Gastrocnemius medialis (tissue), 4 donors: ENCODE measurements at regions not wholly inside any gene's neighbourhood (a gene's known extent, or its start where the extent isn't known, plus 50 kb on each side); places are given as distances from the start of the nearest gene placed in this dataset.

Source experiments
- ATAC-seq, 2 donors: fragments of 150-250 bp; one replicate each; pipeline ENCODE4 v1.9.1; 2016
- DNase-seq, 2 donors: peaks; one replicate each; pipeline ENCODE4 v3.0.0-alpha.2; 2019
- H3K27ac ChIP-seq, 4 donors: fragments of 200-600 bp; sonication (generic); 1 replicate in 1 of 4; 2 replicates in 3 of 4; pipeline ENCODE4 v1.5.1; 2016 to 2018; ENCODE audit warnings: mild to moderate bottlenecking in 2 of 4, moderate library complexity in 1 of 4
- H3K27me3 ChIP-seq, 3 donors: fragments of 200-600 bp; sonication (generic) in 2 of 3; 1 replicate in 1 of 3; 2 replicates in 2 of 3; pipeline versions ENCODE4 v1.5.1 to v1.6.0; 2016 to 2019; ENCODE audit warnings: mild to moderate bottlenecking in 1 of 3, moderate library complexity in 1 of 3
- H3K36me3 ChIP-seq, 2 donors: fragments of 200-600 bp; sonication (generic) in 1 of 2; one replicate each; pipeline ENCODE4 v1.5.1; 2017 to 2018
- H3K4me1 ChIP-seq, 2 donors: fragments of 200-600 bp; sonication (generic) in 1 of 2; one replicate each; pipeline ENCODE4 v1.5.1; 2016 to 2017; ENCODE audit warnings: mild to moderate bottlenecking in 2 of 2
- H3K4me3 ChIP-seq, 4 donors: fragments of 200-600 bp; sonication (generic) in 3 of 4; 1 replicate in 1 of 4; 2 replicates in 3 of 4; pipeline ENCODE4 v1.5.1; 2016 to 2019; ENCODE audit warnings: mild to moderate bottlenecking in 2 of 4
- H3K9me3 ChIP-seq, 3 donors: fragments of 200-600 bp; sonication (generic) in 2 of 3; 1 replicate in 1 of 3; 2 replicates in 2 of 3; pipeline ENCODE4 v1.5.1; 2016 to 2019
- CTCF ChIP-seq, 5 experiments: fragments of 450-650 bp in 3 of 5; fragments of 200-600 bp in 2 of 5; sonication (generic) in 2 of 5; IDR thresholded peaks in 4 of 5; conservative IDR thresholded peaks in 1 of 5; 1 replicate in 4 of 5; 2 replicates in 1 of 5; pipeline ENCODE4 v1.5.1; 2016 to 2019; ENCODE audit warnings: antibody characterized with exemption in 5 of 5, mild to moderate bottlenecking in 3 of 5, moderate library complexity in 3 of 5
- POLR2A ChIP-seq, 2 donors: fragments of 450-650 bp; IDR thresholded peaks; one replicate each; pipeline ENCODE4 v1.6.1; 2017; ENCODE audit warnings: antibody characterized with exemption in 2 of 2, mild to moderate bottlenecking in 2 of 2, moderate library complexity in 2 of 2
- in situ Hi-C, 4 donors: fragments of 200-750 bp; cut with MboI; loops; one replicate each; pipeline versions ENCODE4 v1.15.0 to v1.8.0; 2017; ENCODE audit warnings: low sequenced_read_pairs in 4 of 4
- intact Hi-C: fragments of 100-400 bp; cut with DNase I; formaldehyde crosslinking; loops from one replicate; pipeline ENCODE4 v1.15.1; 2023; ENCODE audit warnings: low total_unique reads

- intact Hi-C loops, result no loop called here
- no peak for TF ChIP-seq POLR2A (IDR thresholded peaks at IDR 0.05)
- TF ChIP-seq CTCF (IDR thresholded peaks at IDR 0.05 in 4 of 5, conservative IDR thresholded peaks at IDR 0.05 in 1 of 5), result no peak
- no peaks in the 10 kb centered on the region for H3K9me3 ChIP-seq
- DNase-seq (no peak), ATAC-seq (no peak)
- no peaks in the 10 kb centered on the region for H3K4me1 ChIP-seq
- H3K36me3 ChIP-seq, result no peaks in the 10 kb centered on the region
- no peak overlapping the region for H3K4me3 ChIP-seq
- H3K27ac ChIP-seq, result no peak overlapping the region
- in situ Hi-C loops, result no loop called here
- no peaks in the 10 kb centered on the region for H3K27me3 ChIP-seq
Observed at GRCh38 chr6:23396949-23397348, 729.1 kb upstream of the NRSN1 start.

- Histone ChIP-seq H3K4me1 (no peaks in the 10 kb centered on the region), H3K36me3 (no peaks in the 10 kb centered on the region), H3K27me3 (no peaks in the 10 kb centered on the region), H3K4me3 (no peak overlapping the region), H3K27ac (no peak overlapping the region), H3K9me3 (no peaks in the 10 kb centered on the region)
- in situ Hi-C loops, result no loop called here
- no peak for DNase-seq
- intact Hi-C loops, result no loop called here
- ATAC-seq, result no peak
- no peak for TF ChIP-seq POLR2A (IDR thresholded peaks at IDR 0.05)
- no peak for TF ChIP-seq CTCF (IDR thresholded peaks at IDR 0.05 in 4 of 5, conservative IDR thresholded peaks at IDR 0.05 in 1 of 5)
Observed at GRCh38 chr6:23403460-23403859, 722.6 kb upstream of the NRSN1 start.

- Histone ChIP-seq H3K4me1 (no peaks in the 10 kb centered on the region), H3K4me3 (no peak overlapping the region), H3K36me3 (no peaks in the 10 kb centered on the region), H3K27me3 (no peaks in the 10 kb centered on the region), H3K27ac (no peak overlapping the region), H3K9me3 (no peaks in the 10 kb centered on the region)
- DNase-seq (no peak), ATAC-seq (no peak)
- in situ Hi-C loops (no loop called here), intact Hi-C loops (no loop called here)
- no peak for TF ChIP-seq POLR2A (IDR thresholded peaks at IDR 0.05)
- no peak for TF ChIP-seq CTCF (IDR thresholded peaks at IDR 0.05 in 4 of 5, conservative IDR thresholded peaks at IDR 0.05 in 1 of 5)
Observed at GRCh38 chr6:23409531-23409930, 716.5 kb upstream of the NRSN1 start.

GRCh38 chr6:23410439-23410838, 715.6 kb upstream of the NRSN1 start:
- H3K27ac ChIP-seq, result no peak overlapping the region
- in situ Hi-C loops, result no loop called here
- intact Hi-C loops, result no loop called here
- H3K4me3 ChIP-seq, result no peak overlapping the region
- H3K9me3 ChIP-seq, result no peaks in the 10 kb centered on the region
- ATAC-seq, result no peak
- no peaks in the 10 kb centered on the region for H3K4me1 ChIP-seq
- TF ChIP-seq POLR2A (IDR thresholded peaks at IDR 0.05) (no peak), CTCF (IDR thresholded peaks at IDR 0.05 in 4 of 5, conservative IDR thresholded peaks at IDR 0.05 in 1 of 5) (no peak)
- no peaks in the 10 kb centered on the region for H3K36me3 ChIP-seq
- no peak for DNase-seq
- no peaks in the 10 kb centered on the region for H3K27me3 ChIP-seq

GRCh38 chr6:23412770-23413169, 713.2 kb upstream of the NRSN1 start:
- no peaks in the 10 kb centered on the region for H3K27me3 ChIP-seq
- H3K27ac ChIP-seq, result no peak overlapping the region
- no peaks in the 10 kb centered on the region for H3K4me1 ChIP-seq
- TF ChIP-seq POLR2A (IDR thresholded peaks at IDR 0.05) (no peak), CTCF (IDR thresholded peaks at IDR 0.05 in 4 of 5, conservative IDR thresholded peaks at IDR 0.05 in 1 of 5) (no peak)
- intact Hi-C loops (no loop called here), in situ Hi-C loops (no loop called here)
- no peaks in the 10 kb centered on the region for H3K9me3 ChIP-seq
- H3K36me3 ChIP-seq, result no peaks in the 10 kb centered on the region
- no peak overlapping the region for H3K4me3 ChIP-seq
- no peak for DNase-seq
- no peak for ATAC-seq
